COLO668 (cell line): ENCODE measurements at regions not wholly inside any gene's neighbourhood (a gene's known extent, or its start where the extent isn't known, plus 50 kb on each side); places are given as distances from the start of the nearest gene placed in this dataset.
A peak's percentile ranks its signal among the peaks of the same experiment; 100 is the strongest.

Experiments
- DNase-seq: peaks from one replicate; lab custom pipeline; 2025; ENCODE audit not compliant: unreplicated experiment; lab: John Stamatoyannopoulos, UW

GRCh38 chr6:29999416-29999815 lies 57.1 kb downstream of the HLA-A start:
- no peak for DNase-seq

- DNase-seq = no peak
These were observed 57.9 kb downstream of the HLA-A start for GRCh38 chr6:30000156-30000791.

- no peak for DNase-seq
These were observed 58.2 kb upstream of the POLR1H start for GRCh38 chr6:30002871-30003270.

GRCh38 chr6:30005482-30005881 lies 55.6 kb upstream of the POLR1H start:
- no peak for DNase-seq

GRCh38 chr6:30006170-30007131 lies 54.6 kb upstream of the POLR1H start:
- no peak for DNase-seq

- peak; percentile 10 for DNase-seq
These were observed 53.8 kb upstream of the POLR1H start for GRCh38 chr6:30007132-30007764.

GRCh38 chr6:30009113-30009512 lies 52.0 kb upstream of the POLR1H start:
- no peak for DNase-seq
